ENCODE measurements at regions not wholly inside any gene's neighbourhood (a gene's known extent, or its start where the extent isn't known, plus 50 kb on each side); places are given as distances from the start of the nearest gene placed in this dataset.

- no peak for DNase-seq (ENCODE audit: low read depth in 2 of 2)
Measured at GRCh38 chrX:39169976-39170375, 368.7 kb downstream of the MID1IP1 start.

GRCh38 chrX:39170464-39170863, 369.2 kb downstream of the MID1IP1 start:
- no peak for DNase-seq (ENCODE audit: low read depth in 2 of 2)

GRCh38 chrX:39171686-39172085, 370.4 kb downstream of the MID1IP1 start:
- no peak for DNase-seq (ENCODE audit: low read depth in 2 of 2)

- DNase-seq (ENCODE audit: low read depth in 2 of 2): no peak
Measured at GRCh38 chrX:39174241-39174771, 373.0 kb downstream of the MID1IP1 start.

- no peak for DNase-seq (ENCODE audit: low read depth in 2 of 2)
Measured at GRCh38 chrX:39174772-39175417, 373.6 kb downstream of the MID1IP1 start.

- DNase-seq (ENCODE audit: low read depth in 2 of 2): no peak
Measured at GRCh38 chrX:39175418-39176057, 374.3 kb downstream of the MID1IP1 start.

- no peak for DNase-seq (ENCODE audit: low read depth in 2 of 2)
Measured at GRCh38 chrX:39176105-39176504, 374.8 kb downstream of the MID1IP1 start.

GRCh38 chrX:39189431-39189830, 388.2 kb downstream of the MID1IP1 start:
- no peak for DNase-seq (ENCODE audit: low read depth in 2 of 2)

GRCh38 chrX:39194673-39195072, 393.4 kb downstream of the MID1IP1 start:
- no peak for DNase-seq (ENCODE audit: low read depth in 2 of 2)

GRCh38 chrX:39195156-39195555, 393.9 kb downstream of the MID1IP1 start:
- no peak for DNase-seq (ENCODE audit: low read depth in 2 of 2)

- no peak for DNase-seq (ENCODE audit: low read depth in 2 of 2)
Measured at GRCh38 chrX:39196192-39197102, 395.2 kb downstream of the MID1IP1 start.

- DNase-seq (ENCODE audit: low read depth in 2 of 2): no peak
Measured at GRCh38 chrX:39199429-39199828, 398.2 kb downstream of the MID1IP1 start.

GRCh38 chrX:39201305-39201990, 400.2 kb downstream of the MID1IP1 start:
- DNase-seq (ENCODE audit: low read depth in 2 of 2): no peak

GRCh38 chrX:39202641-39203040, 401.4 kb downstream of the MID1IP1 start:
- no peak for DNase-seq (ENCODE audit: low read depth in 2 of 2)

GRCh38 chrX:39203427-39203826, 402.2 kb downstream of the MID1IP1 start:
- no peak for DNase-seq (ENCODE audit: low read depth in 2 of 2)

GRCh38 chrX:39204353-39204752, 403.1 kb downstream of the MID1IP1 start:
- no peak for DNase-seq (ENCODE audit: low read depth in 2 of 2)

GRCh38 chrX:39204945-39205344, 403.7 kb downstream of the MID1IP1 start:
- no peak for DNase-seq (ENCODE audit: low read depth in 2 of 2)

GRCh38 chrX:39205467-39205866, 404.2 kb downstream of the MID1IP1 start:
- no peak for DNase-seq (ENCODE audit: low read depth in 2 of 2)

- no peak for DNase-seq (ENCODE audit: low read depth in 2 of 2)
Measured at GRCh38 chrX:39206399-39207145, 405.3 kb downstream of the MID1IP1 start.

- no peak for DNase-seq (ENCODE audit: low read depth in 2 of 2)
Measured at GRCh38 chrX:39211501-39211900, 410.2 kb downstream of the MID1IP1 start.

- no peak for DNase-seq (ENCODE audit: low read depth in 2 of 2)
Measured at GRCh38 chrX:39212456-39212855, 411.2 kb downstream of the MID1IP1 start.

All from lung microvascular endothelial cell (primary cell).